H1 (cell line): ENCODE measurements at regions not wholly inside any gene's neighbourhood (a gene's known extent, or its start where the extent isn't known, plus 50 kb on each side); places are given as distances from the start of the nearest gene placed in this dataset.

Source experiments
- CHD2 ChIP-seq: IDR thresholded peaks from 2 replicates; pipeline ENCODE4 v1.6.1; 2012; ENCODE audit warnings: low read length, improper control_type of control experiment
- CREB1 ChIP-seq: IDR thresholded peaks from 2 replicates; pipeline ENCODE4 v1.6.1; 2012; ENCODE audit warnings: inconsistent platforms
- CTCF ChIP-seq, 3 experiments: IDR thresholded peaks; 1 replicate in 2 of 3; 2 replicates in 1 of 3; pipeline versions ENCODE4 v1.5.1 to v1.6.1; 2011; ENCODE audit warnings: low read length in 3 of 3, mild to moderate bottlenecking in 3 of 3, inconsistent platforms in 2 of 3, low read depth in 1 of 3, moderate library complexity in 1 of 3; ENCODE audit not compliant: insufficient read depth in 1 of 3; ENCODE audit errors: control extremely low read depth in 1 of 3
- EZH2 ChIP-seq: fragments of 200-600 bp; sonication (generic); IDR thresholded peaks from 2 replicates; pipeline ENCODE4 v1.7.1; 2012; ENCODE audit warnings: low read depth, mild to moderate bottlenecking, moderate library complexity, low read length, inconsistent platforms; ENCODE audit not compliant: severe bottlenecking
- JUN ChIP-seq: IDR thresholded peaks from 2 replicates; pipeline ENCODE4 v1.6.1; 2011; ENCODE audit warnings: low read depth, mild to moderate bottlenecking, improper control_type of control experiment, low read length
- MAFK ChIP-seq: IDR thresholded peaks from 2 replicates; pipeline ENCODE4 v1.6.1; 2012; ENCODE audit warnings: low read depth, mild to moderate bottlenecking, improper control_type of control experiment, low read length
- POLR2AphosphoS5 ChIP-seq: IDR thresholded peaks from 2 replicates; pipeline ENCODE4 v1.6.1; 2011; ENCODE audit warnings: low read depth, low read length
- SAP30 ChIP-seq: fragments of 300-600 bp; sonication (generic); IDR thresholded peaks from 2 replicates; pipeline ENCODE4 v1.7.1; 2012; ENCODE audit warnings: low read length, moderate library complexity, mild to moderate bottlenecking, inconsistent platforms; ENCODE audit not compliant: insufficient read depth, insufficient replicate concordance
- TCF12 ChIP-seq: IDR thresholded peaks from 2 replicates; pipeline ENCODE4 v1.6.1; 2011; ENCODE audit warnings: low read depth, mild to moderate bottlenecking, low read length
- ZNF274 ChIP-seq: IDR thresholded peaks from 2 replicates; pipeline ENCODE4 v1.7.0; 2012; ENCODE audit warnings: low read length, borderline replicate concordance; ENCODE audit errors: extremely low read depth

GRCh38 chr2:150207979-150208378, 279.5 kb downstream of the RND3 start:
- TF ChIP-seq SAP30 (no peak), MAFK (no peak), EZH2 (no peak), ZNF274 (no peak), TCF12 (no peak), CHD2 (no peak), CTCF (IDR thresholded peaks at IDR 0.05; ENCODE audit: control extremely low read depth in 1 of 3, insufficient read depth in 1 of 3, low read depth in 1 of 3, low read length in 3 of 3) (no peak), JUN (no peak), CREB1 (no peak), POLR2AphosphoS5 (no peak)
